GM12891 (cell line): ENCODE measurements at regions not wholly inside any gene's neighbourhood (a gene's known extent, or its start where the extent isn't known, plus 50 kb on each side); places are given as distances from the start of the nearest gene placed in this dataset.

Source experiments
- POLR2A ChIP-seq: IDR thresholded peaks from 2 replicates; pipeline ENCODE4 v1.6.1; 2011; ENCODE audit warnings: low read depth, low read length, control low read depth
- POLR2AphosphoS5 ChIP-seq: IDR thresholded peaks from 2 replicates; pipeline ENCODE4 v1.6.1; 2011; ENCODE audit warnings: low read depth, low read length, control low read depth
- POU2F2 ChIP-seq: IDR thresholded peaks from 2 replicates; pipeline ENCODE4 v1.6.1; 2011; ENCODE audit warnings: low read depth, mild to moderate bottlenecking, control low read depth, low read length, moderate library complexity
- SPI1 ChIP-seq: IDR thresholded peaks from 2 replicates; pipeline ENCODE4 v1.6.1; 2011; ENCODE audit warnings: low read depth, low read length, control low read depth
- TAF1 ChIP-seq: IDR thresholded peaks from 2 replicates; pipeline ENCODE4 v1.6.1; 2011; ENCODE audit warnings: low read depth, low read length, control low read depth

- TF ChIP-seq POLR2A (no peak), TAF1 (no peak), POU2F2 (no peak), POLR2AphosphoS5 (no peak), SPI1 (no peak)
Observed at GRCh38 chr11:116478205-116478604, 294.6 kb downstream of the BUD13 start.
